CD4-positive, alpha-beta T cell treated with Interferon gamma for 1 hour (primary cell): ENCODE measurements at regions not wholly inside any gene's neighbourhood (a gene's known extent, or its start where the extent isn't known, plus 50 kb on each side); places are given as distances from the start of the nearest gene placed in this dataset.

Experiments used
- DNase-seq: peaks from one replicate; pipeline ENCODE4 v3.0.0-alpha.2; 2020

- peak; percentile 47 for DNase-seq
Observed at GRCh38 chr17:79393358-79394052, 217.3 kb downstream of the RBFOX3 start.

GRCh38 chr17:79392598-79392997 lies 218.3 kb downstream of the RBFOX3 start:
- no peak for DNase-seq

- peak; percentile 47 for DNase-seq
Observed at GRCh38 chr17:79391376-79392233, 219.2 kb downstream of the RBFOX3 start.

- no peak for DNase-seq
Observed at GRCh38 chr17:79389896-79390295, 221.0 kb downstream of the RBFOX3 start.

GRCh38 chr17:79388556-79389295 lies 222.1 kb downstream of the RBFOX3 start:
- DNase-seq: no peak

GRCh38 chr17:79387783-79388182 lies 223.1 kb downstream of the RBFOX3 start:
- no peak for DNase-seq

GRCh38 chr17:79385962-79386563 lies 224.8 kb downstream of the RBFOX3 start:
- DNase-seq: no peak

GRCh38 chr17:79382313-79382712 lies 228.5 kb downstream of the RBFOX3 start:
- no peak for DNase-seq

- DNase-seq: no peak
Observed at GRCh38 chr17:79379700-79380445, 231.0 kb downstream of the RBFOX3 start.

- DNase-seq: no peak
Observed at GRCh38 chr17:79377230-79377786, 233.5 kb downstream of the RBFOX3 start.

- no peak for DNase-seq
Observed at GRCh38 chr17:79374807-79375206, 236.0 kb downstream of the RBFOX3 start.

GRCh38 chr17:79374087-79374689 lies 236.7 kb downstream of the RBFOX3 start:
- no peak for DNase-seq

- no peak for DNase-seq
Observed at GRCh38 chr17:79372470-79373238, 238.2 kb downstream of the RBFOX3 start.

GRCh38 chr17:79371984-79372383 lies 238.9 kb downstream of the RBFOX3 start:
- no peak for DNase-seq

GRCh38 chr17:79370594-79370993 lies 240.3 kb downstream of the RBFOX3 start:
- DNase-seq: no peak

- no peak for DNase-seq
Observed at GRCh38 chr17:79370126-79370525, 240.7 kb downstream of the RBFOX3 start.

GRCh38 chr17:79369532-79369931 lies 241.3 kb downstream of the RBFOX3 start:
- DNase-seq: no peak

GRCh38 chr17:79369001-79369400 lies 241.8 kb downstream of the RBFOX3 start:
- DNase-seq: no peak

- no peak for DNase-seq
Observed at GRCh38 chr17:79368521-79368920, 242.3 kb downstream of the RBFOX3 start.

- DNase-seq: no peak
Observed at GRCh38 chr17:79366988-79367571, 243.8 kb downstream of the RBFOX3 start.
